SIG-M5 treated with dmso at 0.1 percent for 504 hours (cell line): ENCODE measurements at regions not wholly inside any gene's neighbourhood (a gene's known extent, or its start where the extent isn't known, plus 50 kb on each side); places are given as distances from the start of the nearest gene placed in this dataset.
"Not testable (repeated sequence)": the region's sequence is repeated elsewhere in the genome, so short reads cannot be mapped to it uniquely, and the experiment has no call there.

ENCODE experiments used
- DNase-seq: peaks from one replicate; lab custom pipeline; 2025; ENCODE audit not compliant: unreplicated experiment; lab: John Stamatoyannopoulos, UW

DNA sequence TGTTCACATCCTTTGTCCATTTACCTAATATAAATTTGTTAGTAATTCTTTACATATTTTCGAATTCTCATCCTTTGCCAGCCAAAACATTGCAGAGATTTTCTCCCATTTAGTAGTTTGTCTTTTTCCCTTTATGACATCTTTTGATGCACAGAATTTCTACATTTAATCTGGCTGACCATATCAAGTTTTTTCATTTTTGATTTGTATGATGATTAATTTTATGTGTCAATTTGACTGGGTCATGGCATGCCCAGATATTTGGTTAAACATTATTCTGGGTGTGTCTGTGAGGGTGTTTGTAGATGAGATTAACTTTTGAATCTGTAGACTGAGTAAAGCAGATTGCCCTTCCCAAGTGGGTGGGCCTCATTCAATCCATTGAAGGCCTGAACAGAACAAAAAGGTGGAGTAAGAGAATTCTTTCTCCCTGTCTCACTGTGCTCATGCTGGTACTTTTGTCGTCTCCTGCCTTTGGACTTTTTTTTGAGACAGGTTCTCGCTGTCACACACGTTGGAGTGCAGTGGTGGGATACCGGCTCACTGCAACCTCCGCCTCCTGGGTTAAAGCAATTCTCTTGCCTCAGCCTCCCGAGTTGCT, 72.1 kb upstream of the EPB41L1 start:
- no peak for DNase-seq

- not testable (repeated sequence) for DNase-seq
These were observed 71.3 kb upstream of the EPB41L1 start for GRCh38 chr20:36083200-36083599.

- DNase-seq, result no peak
These were observed 70.2 kb upstream of the EPB41L1 start for GRCh38 chr20:36084356-36084755.

DNA sequence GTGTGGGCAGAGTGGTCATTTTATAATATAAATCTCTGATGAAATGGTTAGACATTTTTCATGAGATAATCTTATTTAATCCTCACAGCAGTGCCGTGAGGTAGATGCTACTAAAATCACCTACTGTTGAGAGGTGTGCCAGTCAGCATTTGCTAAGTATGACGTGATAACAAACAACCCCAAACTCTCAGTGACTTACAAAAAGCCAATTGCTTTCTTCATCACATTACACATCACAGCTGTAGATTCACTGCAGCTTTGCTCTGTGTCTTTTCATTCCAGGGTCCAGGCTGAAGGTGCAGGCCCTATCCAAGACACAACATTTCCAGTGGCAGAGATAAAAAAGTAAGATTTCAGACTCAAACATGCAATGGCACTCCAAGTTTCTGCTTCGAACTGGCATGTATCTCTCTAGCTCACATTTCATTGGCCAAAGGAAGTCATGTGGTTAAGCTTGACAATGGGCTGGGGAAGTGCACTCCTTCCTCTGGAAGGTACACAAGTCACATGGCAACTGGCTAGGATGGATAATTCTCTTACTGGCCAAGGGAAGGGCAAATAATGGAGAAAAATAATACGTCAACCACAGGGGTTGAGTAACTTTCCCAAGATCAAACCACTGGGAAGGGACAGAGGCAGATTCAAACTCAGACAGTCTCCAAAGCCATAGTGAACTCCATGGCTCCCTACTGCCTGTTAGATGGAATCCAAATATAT, 69.5 kb upstream of the EPB41L1 start:
- peak; percentile 30 for DNase-seq

DNA sequence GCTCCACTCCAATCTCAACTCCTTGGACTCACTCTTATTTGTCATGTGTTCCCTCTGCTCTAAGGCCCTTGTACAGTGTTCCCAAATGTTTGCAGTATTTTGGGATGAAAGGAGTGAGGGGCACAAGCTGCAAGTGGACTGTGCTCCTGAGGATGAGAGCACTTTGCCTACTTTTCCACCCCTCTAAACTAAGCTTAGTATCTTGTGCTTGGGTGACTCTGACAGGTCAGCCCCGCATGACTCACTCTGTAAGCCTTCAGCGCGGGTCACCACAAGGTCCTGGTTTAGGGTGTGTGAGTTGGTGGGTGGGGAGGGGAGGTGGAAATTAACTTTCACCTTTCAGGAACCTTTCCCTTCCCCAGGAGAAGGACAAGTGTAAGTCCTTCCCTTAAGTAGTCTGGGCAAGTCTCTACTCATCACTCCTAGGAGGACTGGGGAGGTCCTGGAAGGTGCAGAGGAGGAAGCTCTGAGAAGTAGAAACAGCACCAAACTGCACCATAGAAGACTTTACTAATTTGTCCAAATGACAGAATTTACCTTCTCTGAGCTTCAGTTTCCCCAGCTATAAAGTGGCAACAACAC, 68.8 kb upstream of the EPB41L1 start:
- peak; percentile 51 for DNase-seq

- DNase-seq, result peak; percentile 35
These were observed 67.8 kb upstream of the EPB41L1 start for GRCh38 chr20:36086767-36087166.

DNA sequence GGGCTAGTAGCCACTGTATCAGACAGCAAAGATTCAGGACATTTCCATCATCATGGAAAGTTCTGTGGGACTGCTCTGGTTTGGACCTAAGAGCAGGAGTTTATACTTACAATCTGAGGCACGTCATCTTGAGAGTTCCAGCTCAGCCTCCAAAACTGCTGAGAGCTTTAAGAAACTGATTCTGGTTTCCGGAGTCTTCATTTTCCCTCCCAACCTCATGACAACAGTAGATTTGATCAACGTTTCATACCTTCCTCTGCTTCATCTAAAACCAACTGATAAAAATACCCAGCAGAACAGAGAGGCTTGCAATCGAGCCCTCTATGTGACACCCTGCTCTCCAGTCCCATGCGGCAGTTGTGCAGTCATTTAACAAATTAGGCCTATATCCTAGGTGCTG, 64.3 kb upstream of the EPB41L1 start:
- DNase-seq, result no peak

GRCh38 chr20:36091561-36092397, 62.8 kb upstream of the EPB41L1 start:
- DNase-seq, result no peak

- no peak for DNase-seq
These were observed 62.0 kb upstream of the EPB41L1 start for GRCh38 chr20:36092398-36093024.

- DNase-seq, result peak; percentile 14
These were observed 61.3 kb upstream of the EPB41L1 start for GRCh38 chr20:36093025-36093803.

DNA sequence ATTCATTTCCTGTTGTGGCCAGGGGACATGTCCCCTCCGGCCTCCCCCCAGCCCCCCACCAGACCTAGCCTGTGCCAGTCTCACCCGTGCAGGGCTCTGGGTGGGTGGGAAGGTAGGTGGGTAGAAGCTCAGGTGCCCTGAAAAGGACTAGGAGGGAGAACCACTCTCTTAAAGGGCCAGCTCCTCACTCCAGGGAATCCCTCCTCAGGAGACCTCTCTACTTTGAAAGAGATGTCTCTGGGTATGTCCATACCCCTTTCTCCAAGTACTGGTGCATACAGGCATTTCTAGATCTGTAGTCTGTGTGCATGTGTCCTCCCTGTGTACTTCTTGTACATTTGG, 60.8 kb upstream of the EPB41L1 start:
- DNase-seq, result no peak

DNA sequence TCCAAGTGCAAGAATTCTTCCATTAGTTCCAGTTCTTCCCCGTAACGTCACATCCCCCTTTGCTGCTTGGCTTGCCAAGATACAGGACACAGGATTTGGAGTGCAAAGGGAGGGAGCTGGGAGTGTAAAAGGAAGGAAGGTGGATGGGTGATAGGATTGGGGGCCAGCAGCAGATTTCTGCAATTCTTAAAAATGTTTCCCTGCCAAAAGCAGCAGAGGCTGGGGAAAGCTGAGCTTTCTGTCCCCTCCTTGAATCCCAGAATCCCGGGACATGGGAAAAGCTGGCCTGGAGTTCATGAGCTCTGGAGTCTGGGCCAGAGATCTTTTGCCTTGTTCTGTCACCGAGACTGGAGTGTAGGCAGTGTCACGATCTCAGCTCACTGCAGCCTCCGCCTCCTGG, 60.0 kb upstream of the EPB41L1 start:
- DNase-seq, result no peak

GRCh38 chr20:36096435-36096834, 58.1 kb upstream of the EPB41L1 start:
- no peak for DNase-seq

DNA sequence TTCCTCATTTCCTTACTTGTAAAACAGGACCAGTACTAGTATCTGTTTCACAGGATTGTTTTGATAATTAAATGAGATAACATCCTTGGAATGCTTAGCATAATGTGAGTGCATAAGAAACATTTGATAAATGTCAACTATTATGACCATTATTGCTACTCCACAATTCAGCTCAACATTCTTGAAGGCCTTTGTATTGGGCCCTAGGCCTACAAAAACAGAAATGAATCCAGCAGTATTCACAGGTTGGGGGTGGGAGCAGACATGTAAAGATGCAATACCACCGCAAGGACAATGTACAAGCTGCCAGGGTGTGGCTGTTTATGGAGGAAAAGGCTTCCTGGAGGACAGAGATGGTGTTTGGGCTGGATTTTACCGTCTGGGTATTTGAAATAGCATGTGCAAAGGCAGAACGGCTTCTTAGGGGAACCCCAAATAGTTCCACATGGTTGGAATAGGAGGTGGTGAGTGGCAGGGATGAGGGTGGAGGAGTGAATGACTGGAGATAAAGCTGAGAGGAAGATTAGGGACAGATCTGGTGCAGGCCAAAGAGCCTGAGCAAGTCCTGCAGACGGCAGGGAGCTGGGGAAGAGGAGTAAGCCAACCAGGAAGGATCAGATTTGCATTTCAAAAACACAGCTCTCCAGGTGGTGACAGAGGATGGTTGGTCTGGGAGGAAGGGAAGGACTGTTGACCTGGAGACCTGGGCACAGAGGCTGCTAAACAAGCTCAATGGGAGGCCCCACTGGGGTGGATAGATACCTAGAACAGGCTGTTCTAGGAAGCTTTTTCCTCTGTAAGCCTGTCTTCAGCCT, 57.0 kb upstream of the EPB41L1 start:
- no peak for DNase-seq

DNA sequence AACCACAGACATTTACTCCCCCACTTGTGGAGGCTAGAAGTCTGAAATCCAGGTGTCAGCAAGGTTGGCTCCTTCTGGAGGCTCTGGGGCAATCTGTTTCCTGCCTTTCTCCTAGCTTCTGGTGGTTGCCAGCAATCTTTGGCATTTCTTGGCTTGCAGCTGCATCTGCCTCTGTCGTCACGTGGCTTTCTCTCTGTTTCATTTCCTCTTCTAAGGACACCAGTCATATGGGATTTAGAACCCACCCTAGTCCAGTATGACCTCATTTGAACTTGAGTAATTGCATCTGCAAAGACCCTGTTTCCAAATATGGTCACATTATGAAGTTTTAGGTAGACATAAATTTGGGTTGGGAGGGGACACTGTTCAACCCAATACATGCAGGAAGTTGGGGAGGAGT, 56.2 kb upstream of the EPB41L1 start:
- peak; percentile 95 for DNase-seq

DNA sequence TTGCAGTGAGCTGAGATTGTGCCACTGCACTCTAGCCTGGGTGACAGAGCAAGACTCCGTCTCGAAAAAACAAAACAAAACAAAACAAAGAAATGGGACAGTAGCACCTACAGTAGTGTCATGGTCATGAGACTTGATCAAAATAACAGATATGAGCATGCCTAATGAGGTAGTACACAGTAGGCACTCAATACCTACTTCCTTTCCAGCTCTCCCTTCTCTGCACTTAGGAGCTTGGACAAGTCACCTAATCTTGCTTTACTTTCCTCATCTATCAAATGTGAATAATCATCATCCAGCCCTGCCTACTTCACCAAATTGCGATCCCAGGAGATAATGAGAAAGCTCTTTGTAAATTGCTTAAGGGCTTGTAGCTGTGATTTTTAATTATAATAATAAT, 55.4 kb upstream of the EPB41L1 start:
- no peak for DNase-seq

DNA sequence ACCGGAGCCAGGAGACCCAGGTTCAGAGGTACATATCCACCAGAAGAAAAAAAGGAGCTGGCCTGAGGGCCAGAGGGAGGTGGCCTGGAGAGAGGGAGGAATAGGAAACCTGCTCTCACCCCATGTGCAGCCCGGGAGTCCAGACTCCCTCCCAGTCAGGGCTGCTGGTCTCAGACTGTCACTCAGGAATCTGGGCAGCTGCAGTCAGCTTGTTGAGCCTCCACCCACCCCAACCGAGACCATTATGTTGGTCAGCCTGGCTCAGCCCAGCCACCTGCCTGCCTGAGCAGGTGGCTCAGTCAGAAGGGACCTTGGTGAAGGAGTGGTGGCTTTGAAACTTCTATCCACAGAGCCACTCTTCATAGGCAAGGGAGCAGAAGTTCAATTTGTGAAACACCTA, 53.3 kb upstream of the EPB41L1 start:
- no peak for DNase-seq

DNA sequence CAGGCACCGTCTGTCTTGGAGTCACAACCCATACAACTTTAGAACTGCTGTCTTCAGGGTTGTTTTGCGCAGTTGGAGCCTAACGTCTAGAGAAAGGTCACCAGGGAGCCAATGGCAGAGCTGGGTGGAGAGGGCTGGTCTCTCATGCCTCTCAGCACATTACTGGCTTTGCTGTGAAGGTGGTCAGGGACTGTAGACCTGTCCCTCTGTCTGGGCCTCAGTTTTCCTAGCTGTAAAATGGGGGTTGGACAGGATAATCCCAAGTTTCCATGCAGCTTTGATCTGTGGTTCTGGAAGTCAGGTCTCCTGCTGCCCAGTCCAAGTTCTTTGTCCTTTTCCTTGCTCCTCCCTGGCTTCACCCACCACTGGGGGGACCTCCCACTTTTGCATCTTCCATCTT, 52.2 kb upstream of the EPB41L1 start:
- DNase-seq, result no peak

- no peak for DNase-seq
These were observed 51.5 kb upstream of the EPB41L1 start for GRCh38 chr20:36102809-36103596.
